ENCODE measurements at regions not wholly inside any gene's neighbourhood (a gene's known extent, or its start where the extent isn't known, plus 50 kb on each side); places are given as distances from the start of the nearest gene placed in this dataset.
A peak's percentile ranks its signal among the peaks of the same experiment; 100 is the strongest.

DNA sequence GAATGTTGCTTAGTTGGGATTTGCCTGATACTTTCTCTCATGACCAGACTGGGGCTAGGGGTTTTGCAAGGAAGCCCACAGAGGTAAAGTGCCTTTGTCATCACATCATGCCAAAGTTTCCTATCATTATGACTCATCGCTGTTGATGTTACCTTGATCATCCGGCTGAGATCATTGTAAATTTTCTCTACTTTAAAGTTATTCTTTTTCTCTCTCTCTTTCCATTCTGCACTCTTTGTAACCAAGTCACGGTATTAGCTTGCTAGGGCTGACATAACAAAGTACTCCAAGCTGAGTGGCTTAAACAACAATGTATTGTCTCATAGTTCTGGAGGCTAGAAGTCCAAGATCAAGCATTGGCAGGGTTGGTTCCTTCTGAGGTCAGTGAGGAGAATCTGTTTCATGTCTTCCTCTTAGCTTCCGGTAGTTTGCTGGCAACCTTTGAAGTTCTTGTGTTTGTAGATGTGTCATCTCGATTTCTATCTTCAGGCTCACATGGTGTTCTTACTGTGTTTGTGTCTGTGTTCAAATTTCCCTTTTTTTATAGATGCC, 113.0 kb downstream of the DTHD1 start:
- peak; percentile 31 for DNase-seq

DNA sequence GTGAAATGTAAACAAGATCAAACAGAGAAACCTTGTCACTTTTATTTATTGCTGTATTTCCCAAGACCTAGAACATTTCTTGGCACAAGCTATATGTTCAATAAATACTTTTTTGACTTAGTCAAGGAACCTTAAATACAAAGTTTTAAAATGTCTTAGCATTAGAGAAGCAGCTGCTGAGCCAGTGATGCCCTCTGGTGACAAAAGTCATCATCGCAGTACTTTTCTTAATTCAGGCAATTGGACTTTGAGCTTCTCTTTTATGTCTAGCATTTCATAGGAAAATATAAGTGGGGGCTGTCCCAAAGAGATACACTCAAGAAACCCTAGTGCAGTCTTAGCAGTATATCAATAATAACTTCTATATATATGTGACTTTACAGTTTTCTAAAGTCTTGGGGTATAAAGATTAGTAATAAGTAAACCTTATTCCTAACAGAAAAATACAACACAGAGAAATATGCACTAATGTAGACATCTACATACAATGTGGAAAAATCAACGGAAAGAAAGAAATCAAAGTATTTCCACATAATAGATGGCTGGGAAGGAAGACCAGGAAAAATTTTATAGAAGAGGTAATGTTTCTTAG, 118.4 kb downstream of the DTHD1 start:
- DNase-seq = peak; percentile 43

DNA sequence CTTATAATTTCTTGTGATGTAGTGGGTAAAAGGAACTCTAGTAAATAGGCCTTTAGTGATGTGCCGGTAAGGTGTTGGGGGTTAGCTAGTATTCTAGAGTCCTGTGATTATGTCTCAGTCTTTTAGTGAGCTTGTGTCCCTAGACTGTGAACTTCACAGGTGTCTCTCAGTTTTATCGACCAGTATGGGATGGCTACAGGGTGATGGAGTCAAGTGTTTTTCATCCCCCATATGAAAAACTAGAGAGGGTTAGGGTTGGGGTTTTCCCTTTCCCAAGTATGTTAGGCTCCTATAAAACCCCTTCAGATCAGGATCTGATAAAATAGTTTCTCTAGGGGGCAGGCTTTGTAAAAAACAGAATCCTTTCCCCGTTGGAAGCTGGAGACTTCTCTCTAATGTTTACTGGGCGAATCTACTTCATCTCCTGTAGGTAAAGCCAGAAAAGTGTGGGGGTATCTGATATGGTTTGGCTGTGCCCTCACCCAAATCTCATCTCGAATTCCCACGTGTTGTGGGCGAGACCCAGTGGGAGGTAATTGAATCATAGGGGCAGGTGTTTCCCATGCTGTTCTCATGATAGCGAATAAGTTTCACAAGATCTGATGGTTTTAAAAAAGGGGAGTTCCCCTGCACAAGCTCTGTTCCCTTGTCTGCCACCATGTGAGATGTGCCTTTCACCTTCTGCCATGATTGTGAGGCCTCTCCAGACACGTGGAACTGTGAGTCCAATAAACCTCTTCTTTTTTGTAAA, 120.8 kb downstream of the DTHD1 start:
- DNase-seq = peak; percentile 37

DNA sequence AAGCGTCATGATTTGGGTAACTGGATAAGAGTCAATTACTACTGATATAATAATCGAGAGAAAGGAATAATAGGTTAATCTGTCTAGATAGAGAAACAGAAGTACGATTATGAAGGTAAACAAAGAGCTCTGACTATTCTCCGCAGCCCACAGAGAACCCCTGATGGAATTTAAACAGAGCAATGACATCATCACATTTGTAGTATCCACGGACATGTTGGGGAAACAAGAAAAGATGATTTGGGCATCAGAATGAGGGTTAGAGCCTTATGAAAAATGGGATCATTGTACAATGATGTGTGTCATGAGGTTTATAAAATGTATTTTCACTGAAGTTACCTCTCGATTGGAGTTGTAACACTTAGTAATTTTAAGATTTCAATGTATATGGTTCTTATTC, 129.9 kb downstream of the DTHD1 start:
- no peak for DNase-seq

DNA sequence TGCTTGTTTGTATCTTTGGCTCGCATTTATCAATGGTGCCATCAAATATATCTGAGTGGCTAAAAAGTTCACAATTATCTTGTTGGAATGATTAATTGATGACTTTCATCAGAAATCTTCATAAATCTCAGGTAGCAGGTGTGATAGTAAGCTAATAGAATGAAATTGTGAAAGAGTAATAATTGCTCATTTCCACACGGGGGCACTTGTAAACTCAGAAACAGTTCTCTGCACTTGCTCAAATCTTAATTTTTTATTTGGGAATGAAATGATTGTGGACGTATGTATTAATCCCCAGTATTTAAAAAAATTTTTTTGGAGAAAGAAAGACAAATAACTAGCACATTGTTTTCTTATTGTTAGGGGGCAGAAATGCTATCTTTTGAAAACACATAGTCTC, 132.8 kb downstream of the DTHD1 start:
- no peak for DNase-seq

DNA sequence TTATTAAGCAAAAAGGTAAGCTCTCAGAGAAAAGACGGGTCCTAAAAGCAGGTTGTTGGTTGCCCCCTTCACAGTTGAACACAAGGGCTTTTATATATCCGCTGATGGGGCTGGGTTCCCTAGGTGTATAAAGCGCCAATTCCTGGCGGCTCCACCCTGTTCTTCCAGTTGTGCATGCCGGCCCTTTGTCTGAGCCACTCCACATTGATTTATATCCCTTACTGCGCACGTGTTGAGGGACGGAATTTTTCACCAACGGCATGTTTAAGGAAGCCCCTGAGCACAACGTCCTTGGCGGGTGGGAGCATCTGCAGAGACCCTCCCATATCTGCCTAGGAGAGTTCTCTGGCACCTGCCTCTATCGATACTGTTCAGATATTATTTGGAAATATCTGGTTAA, 135.7 kb downstream of the DTHD1 start:
- no peak for DNase-seq

DNA sequence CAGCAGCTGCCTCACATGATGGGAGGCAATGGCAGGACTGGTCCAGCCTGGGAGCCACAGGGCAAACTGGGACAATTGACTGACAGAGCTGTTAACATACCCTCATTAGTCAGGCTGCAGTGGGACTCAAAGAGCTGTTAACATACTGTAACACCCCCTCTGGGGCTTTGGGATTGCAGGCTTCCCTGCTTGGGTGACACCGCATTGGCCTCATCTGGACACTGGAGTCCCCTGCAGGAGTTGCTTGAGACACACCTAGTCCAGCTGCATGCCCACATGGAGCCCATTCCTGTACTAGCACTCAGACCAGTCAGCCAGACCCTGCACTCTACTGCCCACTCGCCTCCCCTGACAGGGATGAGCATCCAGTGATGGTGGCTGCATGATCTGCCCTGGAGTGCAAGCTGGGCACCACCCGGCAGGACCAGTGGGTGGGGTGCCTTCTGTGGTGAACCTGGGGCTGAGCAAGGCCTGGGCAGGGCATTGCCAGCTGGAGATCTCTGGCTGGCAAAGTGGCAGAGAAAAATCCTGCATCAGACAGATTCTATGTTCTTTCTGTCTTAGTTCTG, 138.8 kb downstream of the DTHD1 start:
- no peak for DNase-seq

DNA sequence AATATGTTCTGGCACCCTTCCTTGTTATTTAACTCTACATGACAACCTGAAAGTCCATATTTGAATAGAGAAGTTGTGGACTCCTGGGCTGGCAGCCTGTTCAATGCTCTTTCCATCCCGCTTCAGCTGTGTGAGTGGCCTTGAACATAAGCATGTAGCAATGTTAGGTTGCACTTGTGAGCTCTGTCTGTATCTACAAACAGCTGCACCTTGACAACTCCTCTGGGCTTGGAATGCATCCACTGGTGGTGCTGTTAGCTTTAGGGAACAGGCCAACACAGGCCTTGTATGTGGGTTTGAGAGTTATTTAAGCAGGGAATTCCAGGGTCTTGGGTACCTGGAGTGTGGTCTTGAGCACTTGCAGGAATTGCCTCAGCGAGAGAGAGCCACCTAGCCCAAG, 141.2 kb downstream of the DTHD1 start:
- no peak for DNase-seq

DNA sequence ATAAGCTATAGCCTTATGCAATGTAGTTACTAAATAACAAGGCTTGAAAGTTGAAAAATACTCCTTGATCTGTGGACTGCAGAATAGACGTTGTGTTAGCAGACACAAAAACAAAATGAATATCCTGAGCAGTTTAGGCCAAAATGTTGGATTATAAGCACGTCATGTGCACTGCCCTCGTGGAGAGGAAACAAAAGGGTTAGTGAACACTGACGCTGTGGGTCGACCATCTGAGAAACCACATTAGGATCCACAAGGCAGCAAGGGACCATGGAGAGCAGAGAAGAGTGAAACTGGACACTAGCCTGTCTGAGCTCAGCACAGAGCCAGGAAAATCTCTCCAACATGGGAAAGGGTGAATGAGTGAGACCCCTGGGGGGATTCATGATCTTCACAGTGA, 145.3 kb downstream of the DTHD1 start:
- DNase-seq = no peak

DNA sequence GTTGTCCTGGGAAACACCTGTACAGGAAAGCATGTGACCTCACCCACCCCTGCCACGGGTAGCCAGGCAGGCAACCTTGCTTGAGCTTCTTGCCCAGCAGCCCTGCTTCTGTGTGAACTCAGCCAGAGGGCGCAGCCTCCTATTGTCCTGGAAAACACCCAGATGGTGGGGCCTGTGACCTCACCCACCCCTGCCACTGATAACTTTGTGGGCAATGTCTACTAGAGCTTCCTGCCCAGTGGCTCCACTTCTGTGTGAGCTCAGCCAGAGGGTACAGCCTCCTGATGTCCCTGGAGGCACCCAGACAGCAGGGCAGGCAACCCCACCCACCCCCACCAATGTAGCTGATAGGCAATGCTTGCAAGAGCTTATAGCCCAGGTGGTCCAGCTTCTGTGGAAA, 146.3 kb downstream of the DTHD1 start:
- no peak for DNase-seq

DNA sequence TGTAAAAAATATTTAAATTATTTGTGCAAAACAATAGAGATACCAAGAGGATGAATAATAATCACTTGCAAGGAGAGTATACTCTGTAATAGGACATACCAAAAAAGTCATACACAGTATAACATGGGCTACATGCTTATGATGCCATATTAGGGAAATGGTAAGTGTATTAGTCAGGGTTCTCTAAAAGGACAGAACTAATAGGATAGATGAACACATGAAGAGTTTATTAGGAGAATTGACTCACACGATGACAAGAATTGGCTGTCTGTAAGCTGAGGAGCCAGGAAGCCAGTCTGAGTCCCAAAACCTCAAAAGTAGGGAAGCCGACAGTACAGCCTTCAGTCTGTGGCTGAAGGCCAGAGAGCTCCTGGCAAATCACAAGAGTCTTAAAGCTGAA, 151.2 kb downstream of the DTHD1 start:
- DNase-seq = no peak

DNA sequence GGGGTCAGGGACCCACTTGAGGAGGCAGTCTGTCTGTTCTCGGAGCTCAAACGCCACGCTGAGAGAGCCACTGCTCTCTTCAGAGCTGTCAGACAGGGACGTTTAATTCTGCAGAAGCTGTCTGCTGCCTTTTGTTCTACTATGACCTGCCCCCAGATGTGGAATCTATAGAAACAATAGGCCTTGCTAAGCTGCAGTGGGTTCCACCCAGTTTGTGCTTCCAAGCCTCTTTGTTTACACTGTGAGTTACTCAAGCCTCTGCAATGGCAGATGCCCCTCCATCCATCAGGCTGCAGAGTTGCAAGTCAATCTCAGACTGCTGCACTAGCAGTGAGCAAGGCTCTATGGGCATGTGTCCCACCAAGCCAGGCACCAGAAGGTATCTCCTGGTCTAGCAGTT, 158.1 kb downstream of the DTHD1 start:
- no peak for DNase-seq

DNA sequence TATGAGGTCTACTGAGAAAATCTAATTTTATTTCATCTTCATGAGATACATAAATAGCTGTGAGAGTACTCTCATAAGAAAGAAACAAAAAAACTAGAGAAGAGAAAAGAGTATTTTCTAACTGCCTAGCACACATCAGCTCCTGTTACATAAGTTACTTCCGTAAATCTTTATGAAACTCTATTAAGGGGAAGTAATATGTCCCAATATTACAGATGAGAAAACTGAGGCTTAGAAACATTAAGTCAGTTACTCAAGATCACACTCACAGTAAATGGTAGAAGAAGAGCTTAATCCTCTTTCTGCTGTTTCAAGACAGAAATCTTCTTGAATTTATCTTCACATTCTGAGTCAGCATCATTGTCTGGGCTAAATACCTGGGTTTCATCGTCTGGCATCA, 164.1 kb downstream of the DTHD1 start:
- no peak for DNase-seq

DNA sequence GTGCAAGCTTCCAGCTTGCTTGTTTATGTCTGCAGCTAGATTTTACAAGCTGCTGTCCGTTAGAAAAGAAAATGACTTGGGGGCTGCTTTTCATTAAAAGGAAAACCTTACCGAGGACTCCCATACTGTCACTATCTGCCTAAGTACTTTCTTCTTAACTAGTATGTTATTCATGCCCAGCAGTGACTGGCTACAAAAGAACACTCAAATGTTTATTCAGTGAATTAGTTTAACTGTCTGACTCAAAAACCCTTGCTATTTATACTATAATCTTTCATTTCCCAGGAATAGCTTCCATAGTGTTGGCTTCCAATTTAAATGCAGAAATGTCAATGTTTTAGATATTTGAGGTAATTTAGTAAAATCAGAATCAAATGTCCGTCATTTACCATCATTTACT, 164.9 kb downstream of the DTHD1 start:
- no peak for DNase-seq

DNA sequence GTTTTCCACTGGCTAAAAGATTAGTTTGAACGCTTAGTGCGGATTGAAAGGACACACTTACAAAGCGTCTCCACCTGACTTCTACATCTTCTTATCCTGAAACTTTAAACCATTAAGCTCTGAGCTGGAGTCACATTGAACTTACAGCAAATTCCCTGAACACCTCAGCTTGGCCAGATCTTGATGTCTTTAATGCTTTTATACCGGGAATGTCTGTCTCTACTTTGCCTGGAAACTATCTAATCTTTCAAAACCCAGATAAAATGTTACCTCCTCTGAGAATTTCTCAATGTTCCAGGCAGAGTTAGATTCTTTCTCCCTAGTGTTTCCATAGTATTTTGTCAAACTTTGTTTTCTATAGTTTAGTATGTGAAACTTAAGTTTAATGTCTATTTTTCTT, 179.9 kb downstream of the DTHD1 start:
- no peak for DNase-seq

DNA sequence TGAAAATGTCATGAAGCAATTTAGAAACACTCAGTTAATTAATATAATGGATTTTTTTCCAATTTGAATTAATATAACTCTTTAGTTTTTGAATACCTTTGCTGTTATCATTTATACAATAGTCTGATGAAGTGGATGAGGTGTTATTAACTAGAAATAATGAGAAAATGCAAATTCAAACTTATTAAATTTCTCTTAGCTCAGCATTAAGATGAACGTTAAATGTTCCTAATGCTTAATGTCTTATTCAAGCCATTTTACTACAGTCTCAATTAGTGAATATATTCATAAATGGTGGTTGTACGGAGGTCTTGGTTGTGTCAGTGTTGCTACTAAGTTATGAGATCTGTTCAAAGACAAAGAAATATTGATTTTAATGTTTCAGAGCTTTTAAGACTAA, 186.3 kb downstream of the DTHD1 start:
- no peak for DNase-seq

DNA sequence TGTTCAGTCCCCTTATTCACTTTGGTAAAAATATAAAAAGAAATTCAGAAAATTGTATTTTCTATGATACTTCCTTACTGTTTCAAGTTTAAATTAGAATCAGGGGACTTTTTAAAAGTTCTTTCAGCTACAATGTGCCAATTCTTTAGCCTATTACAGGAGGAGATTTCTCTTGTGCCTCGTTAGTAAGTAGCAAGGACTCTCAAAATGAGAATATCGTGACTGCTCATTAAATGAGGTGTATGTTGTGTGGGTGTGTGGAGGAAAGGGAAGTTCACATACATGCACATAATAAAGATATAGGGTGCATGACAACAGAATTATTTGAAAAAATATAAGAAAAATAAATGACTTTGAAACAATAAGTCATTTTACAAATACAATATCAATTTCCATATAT, 190.5 kb downstream of the DTHD1 start:
- no peak for DNase-seq

DNA sequence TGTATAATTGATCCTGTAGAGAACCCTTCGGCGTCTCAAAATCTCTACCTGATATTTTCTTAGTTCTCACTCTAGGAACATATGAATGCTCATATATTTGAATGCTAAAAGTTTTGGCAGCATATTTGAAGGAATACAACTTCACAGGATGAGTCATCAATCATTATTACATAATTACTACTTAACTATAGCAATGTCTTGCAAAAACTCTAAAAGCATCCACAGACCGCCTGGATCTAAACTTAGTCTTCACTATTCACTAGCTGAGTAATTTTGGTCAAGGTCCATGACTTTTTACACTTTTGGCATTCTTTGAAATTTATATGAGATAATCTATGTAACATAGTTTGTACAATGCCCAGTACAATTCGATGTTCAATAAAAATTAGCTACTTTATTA, 194.7 kb downstream of the DTHD1 start:
- no peak for DNase-seq

DNA sequence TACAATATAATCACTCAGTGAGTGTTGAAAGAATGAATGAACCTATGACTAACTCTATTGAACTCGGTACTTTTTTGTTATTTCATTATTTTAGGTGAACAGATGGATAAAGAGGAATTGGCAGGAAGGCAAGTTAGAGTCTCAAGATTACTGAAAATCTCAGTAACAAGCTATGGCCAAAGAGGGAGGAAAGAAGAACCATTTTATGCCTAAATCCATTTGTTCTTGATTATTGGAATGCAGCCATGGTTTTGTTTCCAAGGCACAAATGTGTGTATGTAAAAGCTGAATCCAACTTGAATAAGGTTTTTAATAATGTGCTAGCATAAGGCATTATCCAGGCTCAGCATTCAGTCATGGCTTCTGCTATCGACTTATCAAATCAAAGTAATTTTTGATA, 196.4 kb downstream of the DTHD1 start:
- DNase-seq = no peak

DNA sequence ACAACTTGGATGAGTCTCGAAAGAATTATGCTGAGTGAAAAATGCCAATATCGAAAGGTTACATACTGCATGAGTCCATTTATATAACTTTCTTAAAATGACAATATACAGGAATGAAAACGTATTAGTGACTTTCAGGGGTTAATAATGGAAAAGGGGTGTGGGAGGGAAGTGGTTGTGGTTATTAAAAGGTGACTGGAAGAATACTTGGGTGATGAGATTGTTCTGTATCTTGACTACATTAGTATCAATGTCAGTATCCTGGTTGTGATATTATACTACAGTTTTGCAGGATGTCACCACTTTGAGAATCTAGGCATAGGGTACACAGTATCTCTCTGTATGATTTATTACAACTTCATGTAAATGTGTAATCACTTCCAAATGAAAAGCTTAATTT, 204.5 kb downstream of the DTHD1 start:
- no peak for DNase-seq

DNA sequence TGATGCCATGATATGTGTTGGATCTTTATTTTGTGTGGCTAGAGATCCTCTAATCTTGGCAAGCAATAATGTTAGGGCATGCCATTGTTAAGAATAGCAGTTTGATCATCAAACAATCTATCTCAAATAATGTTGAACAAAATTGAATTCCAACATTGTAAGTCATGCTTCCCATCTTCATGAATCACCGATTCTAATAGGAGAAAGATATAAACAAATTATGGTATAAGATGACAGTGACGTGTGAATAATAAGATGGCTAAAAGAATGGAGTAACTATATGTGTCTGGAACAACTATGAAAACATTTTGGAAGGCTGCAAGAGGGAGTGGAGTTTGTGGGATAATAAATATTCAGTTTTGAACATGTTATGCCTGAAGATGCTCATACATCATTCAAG, 208.4 kb downstream of the DTHD1 start:
- DNase-seq = no peak

DNA sequence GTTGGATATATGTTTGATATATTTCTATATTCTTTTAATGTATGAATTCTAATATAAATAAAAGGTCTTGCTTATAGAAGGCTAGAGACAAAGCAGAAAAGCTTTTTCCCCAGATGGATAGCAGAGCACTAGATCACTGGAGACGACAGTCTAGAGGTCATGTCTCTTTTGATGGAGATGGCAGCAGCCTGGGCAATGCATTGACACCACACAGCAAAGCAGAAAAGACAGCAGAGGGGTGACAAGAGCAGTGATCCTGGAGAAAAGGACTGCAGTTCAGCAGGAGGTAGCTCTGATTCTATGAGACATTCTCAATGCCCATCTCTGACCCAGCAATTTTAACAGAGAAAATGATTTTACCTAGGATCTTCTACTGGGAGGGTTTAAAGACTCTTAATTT, 210.6 kb downstream of the DTHD1 start:
- DNase-seq = no peak

DNA sequence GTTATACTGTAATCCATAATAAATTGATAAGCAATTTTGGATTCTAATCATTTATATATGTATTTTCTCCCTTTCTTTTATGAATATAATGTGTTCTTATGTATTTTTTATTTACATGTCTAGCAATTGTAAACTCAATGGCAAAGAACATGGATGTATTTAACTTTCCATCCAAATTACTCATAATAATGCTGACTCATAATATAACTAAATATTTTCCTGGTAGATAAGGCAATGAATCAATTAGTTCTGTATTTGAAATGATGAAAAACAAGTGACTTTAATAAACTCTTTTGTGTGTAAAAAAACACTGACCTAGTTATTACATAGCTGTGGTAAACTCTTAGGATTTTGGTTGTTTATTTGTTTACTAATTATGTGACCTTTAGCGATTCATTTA, 211.2 kb downstream of the DTHD1 start:
- DNase-seq = no peak

DNA sequence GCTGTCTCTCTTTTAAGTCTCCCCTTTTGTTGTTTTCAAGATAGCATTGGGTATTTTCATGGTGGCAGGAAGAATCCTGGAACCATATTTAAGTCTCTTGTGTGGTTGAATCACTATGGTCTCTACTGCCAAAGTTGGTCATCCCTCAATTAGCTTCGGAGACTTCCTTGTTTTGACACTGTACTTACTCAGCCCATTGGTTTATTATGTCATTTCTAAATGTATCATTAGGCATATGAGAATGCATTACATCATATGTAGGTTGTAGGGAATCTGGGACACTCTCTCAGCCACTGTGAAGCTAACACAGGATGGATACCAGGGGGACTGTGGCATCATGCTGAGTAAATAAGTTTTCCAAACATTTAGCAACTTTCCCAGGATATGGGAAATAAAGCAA, 211.8 kb downstream of the DTHD1 start:
- no peak for DNase-seq

DNA sequence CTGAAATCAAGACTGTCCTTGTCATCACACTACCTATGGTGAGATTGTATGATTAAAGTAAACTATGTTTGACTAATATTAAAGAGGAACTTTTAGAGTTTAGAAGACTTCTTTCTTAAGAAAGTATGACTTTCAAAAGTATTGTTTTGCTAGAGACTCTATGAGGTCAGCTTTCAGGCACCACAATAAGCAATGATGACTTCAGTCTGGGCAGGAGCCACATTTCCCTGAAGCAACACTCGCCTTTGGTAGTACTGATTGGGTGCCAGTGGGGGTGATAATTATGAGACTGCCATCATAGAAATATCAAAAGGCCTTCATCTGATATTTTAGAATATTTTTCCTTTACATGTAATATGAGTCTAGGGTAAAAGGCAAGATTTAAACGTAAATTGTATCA, 212.6 kb downstream of the DTHD1 start:
- no peak for DNase-seq

Data from activated naive CD4-positive, alpha-beta T cell treated with anti-CD3 and anti-CD28 coated beads, Interleukin-2, amount 50 U/mL, for 16 hours (primary cell).